H1 (cell line): ENCODE measurements at regions not wholly inside any gene's neighbourhood (a gene's known extent, or its start where the extent isn't known, plus 50 kb on each side); places are given as distances from the start of the nearest gene placed in this dataset.

Source experiments
- CTCF ChIA-PET: fragments of 300-600 bp; sonication (Branson Sonifier 250); formaldehyde crosslinking; loops from one replicate; lab custom pipeline; 2021; ENCODE audit not compliant: partially characterized antibody; lab: Charles Lee
- POLR2A ChIA-PET: fragments of 300-600 bp; sonication (Branson Sonifier 250); formaldehyde crosslinking; loops from one replicate; lab custom pipeline; 2021; ENCODE audit warnings: inconsistent platforms; ENCODE audit not compliant: partially characterized antibody; lab: Charles Lee
- DNase-seq, 2 experiments: peaks; one replicate each; pipeline versions ENCODE4 v3.0.0 to v3.0.0-alpha.2; 2010 to 2022; ENCODE audit warnings: low spot score in 2 of 2, low read depth in 1 of 2, mixed read lengths in 1 of 2
- FAIRE-seq: peaks from 2 replicates; lab custom pipeline; 2011; peaks lifted over from hg19 to GRCh38; lab: Jason Lieb, UNC
- H2AFZ ChIP-seq: 2 replicates; pipeline ENCODE4 v1.8.1; 2012; ENCODE audit warnings: low read length, inconsistent platforms
- H2AK5ac ChIP-seq: 2 replicates; pipeline ENCODE4 v1.6.1; 2013; ENCODE audit warnings: low read depth, low read length
- H2BK120ac ChIP-seq: replicated peaks from 2 replicates; pipeline ENCODE3; 2013; ENCODE audit warnings: low read depth, low read length, inconsistent platforms
- H2BK12ac ChIP-seq: 2 replicates; pipeline ENCODE4 v1.6.1; 2013; ENCODE audit warnings: low read depth, low read length
- H2BK15ac ChIP-seq: 2 replicates; pipeline ENCODE4 v1.6.1; 2013; ENCODE audit warnings: low read length
- H2BK20ac ChIP-seq: 2 replicates; pipeline ENCODE4 v1.6.1; 2013; ENCODE audit warnings: low read length
- H2BK5ac ChIP-seq: 2 replicates; pipeline ENCODE4 v1.6.1; 2013; ENCODE audit warnings: low read depth, low read length
- H3K14ac ChIP-seq: 2 replicates; pipeline ENCODE4 v1.6.1; 2013; ENCODE audit warnings: inconsistent platforms; ENCODE audit not compliant: insufficient read length
- H3K18ac ChIP-seq: 2 replicates; pipeline ENCODE4 v1.6.1; 2013; ENCODE audit warnings: low read length; ENCODE audit errors: extremely low read depth
- H3K23ac ChIP-seq: 2 replicates; pipeline ENCODE4 v1.6.1; 2013; ENCODE audit warnings: inconsistent platforms; ENCODE audit not compliant: insufficient read length
- H3K23me2 ChIP-seq: 2 replicates; pipeline ENCODE4 v1.6.1; 2013; ENCODE audit warnings: low read depth, low read length
- H3K27ac ChIP-seq: 2 replicates; pipeline ENCODE4 v1.6.1; 2011; ENCODE audit warnings: low read depth, low read length, inconsistent platforms
- H3K27me3 ChIP-seq, 4 experiments: replicated peaks in 1 of 4; 1 replicate in 1 of 4; 2 replicates in 3 of 4; pipeline versions ENCODE4 v1.6.1 to v1.8.1; 2011 to 2013; ENCODE audit warnings: low read length in 3 of 4, mild to moderate bottlenecking in 3 of 4, inconsistent platforms in 2 of 4, mixed read lengths in 2 of 4, moderate library complexity in 1 of 4; ENCODE audit not compliant: control insufficient read depth in 3 of 4, insufficient read depth in 3 of 4; ENCODE audit errors: extremely low read depth in 1 of 4
- H3K36me3 ChIP-seq, 4 experiments: 2 replicates each; pipeline versions ENCODE4 v1.6.1 to v1.8.1; 2011 to 2013; ENCODE audit warnings: mild to moderate bottlenecking in 4 of 4, low read length in 3 of 4, moderate library complexity in 2 of 4, control low read depth in 1 of 4, inconsistent platforms in 1 of 4; ENCODE audit not compliant: insufficient read depth in 4 of 4, control insufficient read depth in 2 of 4
- H3K4ac ChIP-seq: replicated peaks from 2 replicates; pipeline ENCODE3; 2013; ENCODE audit warnings: low read length, low read depth, mixed read lengths, inconsistent platforms; ENCODE audit not compliant: insufficient read length
- H3K4me1 ChIP-seq, 4 experiments: replicated peaks in 1 of 4; 1 replicate in 1 of 4; 2 replicates in 3 of 4; pipeline versions ENCODE4 v1.6.1 to v1.8.1; 2011 to 2013; ENCODE audit warnings: low read length in 3 of 4, inconsistent platforms in 2 of 4, mixed read lengths in 1 of 4; ENCODE audit not compliant: insufficient read depth in 4 of 4, control insufficient read depth in 3 of 4
- H3K4me2 ChIP-seq, 2 experiments: 2 replicates each; pipeline versions ENCODE4 v1.6.1 to v1.8.1; 2011 to 2013; ENCODE audit warnings: low read depth in 2 of 2, low read length in 2 of 2, control low read depth in 1 of 2, inconsistent platforms in 1 of 2, mild to moderate bottlenecking in 1 of 2; ENCODE audit not compliant: insufficient read depth in 1 of 2
- H3K4me3 ChIP-seq, 4 experiments: fragments of 200-600, 300-600 bp in 1 of 4; sonication (generic), shearing (Covaris generic), sonication (Bioruptor Twin) in 1 of 4; 2 replicates each; pipeline versions ENCODE4 v1.5.1 to v1.8.1; 2011 to 2016; ENCODE audit warnings: low read length in 4 of 4, low read depth in 3 of 4, control low read depth in 2 of 4, inconsistent platforms in 2 of 4, mild to moderate bottlenecking in 2 of 4, mixed read lengths in 1 of 4, moderate library complexity in 1 of 4; ENCODE audit not compliant: insufficient read depth in 2 of 4; ENCODE audit errors: extremely low read depth in 1 of 4
- H3K56ac ChIP-seq: replicated peaks from 2 replicates; pipeline ENCODE3; 2013; ENCODE audit warnings: low read depth, mild to moderate bottlenecking, mixed read lengths, low read length, inconsistent platforms; ENCODE audit not compliant: insufficient read length
- H3K79me1 ChIP-seq: 2 replicates; pipeline ENCODE4 v1.6.1; 2013; ENCODE audit warnings: low read depth, low read length, control low read depth
- H3K79me2 ChIP-seq, 2 experiments: 2 replicates each; pipeline versions ENCODE4 v1.6.1 to v1.8.1; 2012 to 2013; ENCODE audit warnings: low read length in 2 of 2, mild to moderate bottlenecking in 2 of 2, inconsistent platforms in 1 of 2; ENCODE audit not compliant: insufficient read depth in 2 of 2, control insufficient read depth in 1 of 2
- H3K9ac ChIP-seq, 4 experiments: replicated peaks in 1 of 4; 1 replicate in 1 of 4; 2 replicates in 3 of 4; pipeline versions ENCODE4 v1.6.1 to v1.8.1; 2011 to 2013; ENCODE audit warnings: low read depth in 3 of 4, low read length in 3 of 4, control low read depth in 2 of 4, mild to moderate bottlenecking in 2 of 4, moderate library complexity in 2 of 4, inconsistent platforms in 1 of 4; ENCODE audit errors: extremely low read depth in 1 of 4
- H3K9me3 ChIP-seq, 2 experiments: 2 replicates each; pipeline versions ENCODE4 v1.6.1 to v1.8.1; 2012 to 2013; ENCODE audit warnings: mild to moderate bottlenecking in 2 of 2, moderate library complexity in 2 of 2, control low read depth in 1 of 2, inconsistent platforms in 1 of 2, low read depth in 1 of 2, low read length in 1 of 2, mixed read lengths in 1 of 2; ENCODE audit not compliant: insufficient read depth in 2 of 2
- H4K20me1 ChIP-seq, 2 experiments: replicated peaks in 1 of 2; 2 replicates each; pipeline versions ENCODE3 to v1.8.1; 2011 to 2013; ENCODE audit warnings: inconsistent platforms in 2 of 2, low read length in 2 of 2, mild to moderate bottlenecking in 1 of 2; ENCODE audit not compliant: insufficient read depth in 2 of 2, control insufficient read depth in 1 of 2
- H4K5ac ChIP-seq: 2 replicates; pipeline ENCODE4 v1.6.1; 2013; ENCODE audit warnings: low read length, low read depth, mixed read lengths, inconsistent platforms; ENCODE audit not compliant: insufficient read length
- H4K8ac ChIP-seq: 2 replicates; pipeline ENCODE4 v1.8.0; 2013; ENCODE audit warnings: mild to moderate bottlenecking, moderate library complexity, low read length, inconsistent platforms; ENCODE audit not compliant: insufficient read depth; ENCODE audit errors: extremely low read depth
- H4K91ac ChIP-seq: replicated peaks from 2 replicates; pipeline ENCODE3; 2013; ENCODE audit warnings: low read length, mixed read lengths, inconsistent platforms; ENCODE audit not compliant: insufficient read length
- JUN ChIP-seq: IDR thresholded peaks from 2 replicates; pipeline ENCODE4 v1.6.1; 2011; ENCODE audit warnings: low read depth, mild to moderate bottlenecking, improper control_type of control experiment, low read length
- NRF1 ChIP-seq: IDR thresholded peaks from 2 replicates; pipeline ENCODE4 v1.6.1; 2011; ENCODE audit warnings: mild to moderate bottlenecking, low read depth, low read length, improper control_type of control experiment
- SIRT6 ChIP-seq: IDR thresholded peaks from one replicate; pipeline ENCODE4 v1.7.1; 2012; ENCODE audit warnings: low read length, inconsistent platforms
- YY1 ChIP-seq: IDR thresholded peaks from 2 replicates; pipeline ENCODE4 v1.6.1; 2011; ENCODE audit warnings: low read depth, mild to moderate bottlenecking, low read length
- WGBS, 2 experiments: shearing (Covaris generic) in 1 of 2; methylation state at CpG; one replicate each; pipeline versions ENCODE4 v1.1.6 to v1.1.7; 2013 to 2015; ENCODE audit warnings: low lambda C conversion rate in 2 of 2, mixed read lengths in 2 of 2, inconsistent platforms in 1 of 2, low coverage in 1 of 2, missing lambda C conversion rate in 1 of 2; ENCODE audit not compliant: insufficient replicate concordance in 2 of 2, insufficient coverage in 1 of 2, insufficient read length in 1 of 2; ENCODE audit errors: extremely low coverage in 1 of 2, missing lambda C conversion rate in 1 of 2; 5-methylcytosine and 5-hydroxymethylcytosine counted together

DNA sequence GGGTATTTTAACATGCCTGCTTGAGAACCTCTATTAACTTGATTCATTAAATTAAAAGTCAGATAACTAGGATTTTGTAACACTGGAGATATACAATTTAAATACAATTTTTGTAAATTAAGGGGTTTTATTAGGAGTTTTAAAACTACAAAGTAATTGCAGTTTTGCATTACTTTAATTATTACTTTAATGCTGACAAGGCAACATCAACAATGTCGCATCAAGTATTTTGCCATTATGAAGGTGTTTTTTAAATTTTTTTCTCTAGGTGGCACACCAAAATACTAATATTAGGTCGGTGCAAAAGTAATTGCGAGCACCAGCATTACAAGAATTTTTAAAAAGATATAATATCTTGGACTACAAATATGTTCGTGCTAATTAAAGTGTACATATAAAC is 513.4 kb downstream of the ANKRD7 start:
- Histone ChIP-seq H2BK5ac (no peak overlapping the region), H4K91ac (no peak overlapping the region), H3K79me2 (no peaks in the 10 kb centered on the region), H4K8ac (no peak overlapping the region), H4K20me1 (no peaks in the 10 kb centered on the region), H3K79me1 (no peaks in the 10 kb centered on the region), H2BK120ac (no peak overlapping the region), H2BK12ac (no peak overlapping the region), H3K14ac (no peak overlapping the region), H3K4me3 (no peak overlapping the region), H2AK5ac (no peak overlapping the region), H3K56ac (no peak overlapping the region), H3K9ac (no peak overlapping the region), H3K23ac (no peak overlapping the region), H3K9me3 (no peaks in the 10 kb centered on the region), H3K4me2 (no peak overlapping the region), H3K23me2 (no peaks in the 10 kb centered on the region), H2BK20ac (no peak overlapping the region), H3K4ac (no peak overlapping the region), H3K4me1 (no peaks in the 10 kb centered on the region), H2AFZ (no peak overlapping the region), H4K5ac (no peak overlapping the region), H3K27ac (no peak overlapping the region), H3K18ac (no peak overlapping the region), H3K27me3 (no peaks in the 10 kb centered on the region), H3K36me3 (no peaks in the 10 kb centered on the region), H2BK15ac (no peak overlapping the region)
- ChIA-PET CTCF (no interaction called here), POLR2A (no interaction called here)
- no peak for DNase-seq
- no peak for FAIRE-seq
- WGBS, 2 experiments = 91% methylated on average over 4 of the region's 4 CpGs; no CpG with 5 or more reads in 1 of the 2 experiments
- TF ChIP-seq JUN = no peak
- TF ChIP-seq SIRT6 = no peak
- no peak for TF ChIP-seq NRF1
- TF ChIP-seq YY1 = no peak
